ENCODE measurements at regions not wholly inside any gene's neighbourhood (a gene's known extent, or its start where the extent isn't known, plus 50 kb on each side); places are given as distances from the start of the nearest gene placed in this dataset.

GRCh38 chr2:185510060-185510459 lies 228.5 kb upstream of the FSIP2 start:
- H3K14ac ChIP-seq (ENCODE audit: insufficient read depth, low read length): no peak overlapping the region
- H2AFZ ChIP-seq (ENCODE audit: low read length): no peak overlapping the region
- H3K23me2 ChIP-seq (ENCODE audit: insufficient read length, low read depth, low read length, poor library complexity, severe bottlenecking): no peaks in the 10 kb centered on the region
- no peak overlapping the region for H4K5ac ChIP-seq (ENCODE audit: insufficient read length, low read depth, low read length)
- no peak overlapping the region for H4K8ac ChIP-seq (replicated peaks; ENCODE audit: insufficient read length, low read depth, low read length)
- H4K91ac ChIP-seq (ENCODE audit: insufficient read length, low read depth, low read length): no peak overlapping the region
- H3K27me3 ChIP-seq (ENCODE audit: insufficient read depth, low read length): no peaks in the 10 kb centered on the region
- Mint-ChIP-seq H3K36me3 (ENCODE audit: insufficient read depth in 1 of 3, low read depth in 3 of 3) (peaks cover 17 to 34% (median 21%) of the 10 kb centered on the region in 3 experiments), H3K4me3 (no peak overlapping the region), H3K27ac (no peak overlapping the region), H3K9me3 (peaks cover 23 to 33% of the 10 kb centered on the region in 2 experiments), H3K4me1 (no peaks in the 10 kb centered on the region), H3K27me3 (ENCODE audit: low read depth) (no peaks in the 10 kb centered on the region)
- H3K9me3 ChIP-seq (ENCODE audit: control insufficient read depth, low read depth, low read length): peaks cover 6% of the 10 kb centered on the region
- H3K56ac ChIP-seq (ENCODE audit: insufficient read length, low read depth, low read length): no peak overlapping the region
- no peak overlapping the region for H3K27ac ChIP-seq (ENCODE audit: insufficient read length, low read depth, low read length)
- no peak overlapping the region for H3K4me2 ChIP-seq (ENCODE audit: insufficient read depth, insufficient read length, low read length)
- WGBS (ENCODE audit: extremely low coverage, insufficient read length, low lambda C conversion rate): no CpG with 5 or more reads among the region's 3 CpGs
- H3K4ac ChIP-seq (ENCODE audit: low read depth, low read length): no peak overlapping the region
- TF ChIP-seq, protein P1, sequence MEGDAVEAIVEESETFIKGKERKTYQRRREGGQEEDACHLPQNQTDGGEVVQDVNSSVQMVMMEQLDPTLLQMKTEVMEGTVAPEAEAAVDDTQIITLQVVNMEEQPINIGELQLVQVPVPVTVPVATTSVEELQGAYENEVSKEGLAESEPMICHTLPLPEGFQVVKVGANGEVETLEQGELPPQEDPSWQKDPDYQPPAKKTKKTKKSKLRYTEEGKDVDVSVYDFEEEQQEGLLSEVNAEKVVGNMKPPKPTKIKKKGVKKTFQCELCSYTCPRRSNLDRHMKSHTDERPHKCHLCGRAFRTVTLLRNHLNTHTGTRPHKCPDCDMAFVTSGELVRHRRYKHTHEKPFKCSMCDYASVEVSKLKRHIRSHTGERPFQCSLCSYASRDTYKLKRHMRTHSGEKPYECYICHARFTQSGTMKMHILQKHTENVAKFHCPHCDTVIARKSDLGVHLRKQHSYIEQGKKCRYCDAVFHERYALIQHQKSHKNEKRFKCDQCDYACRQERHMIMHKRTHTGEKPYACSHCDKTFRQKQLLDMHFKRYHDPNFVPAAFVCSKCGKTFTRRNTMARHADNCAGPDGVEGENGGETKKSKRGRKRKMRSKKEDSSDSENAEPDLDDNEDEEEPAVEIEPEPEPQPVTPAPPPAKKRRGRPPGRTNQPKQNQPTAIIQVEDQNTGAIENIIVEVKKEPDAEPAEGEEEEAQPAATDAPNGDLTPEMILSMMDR (conservative IDR thresholded peaks at IDR 0.05): no peak
- H2BK12ac ChIP-seq (ENCODE audit: insufficient read length, low read depth, low read length): no peak overlapping the region
- no peak overlapping the region for H3T11ph ChIP-seq (ENCODE audit: low read length)
- no peak overlapping the region for H2BK20ac ChIP-seq (ENCODE audit: low read depth, low read length, poor library complexity, severe bottlenecking)
- no peaks in the 10 kb centered on the region for H4K20me1 ChIP-seq (ENCODE audit: control insufficient read depth, insufficient read depth, insufficient read length)
- no peak overlapping the region for H3K23ac ChIP-seq (ENCODE audit: insufficient read length, low read depth, low read length)
- no peak overlapping the region for H3K9ac ChIP-seq (ENCODE audit: extremely low read depth, insufficient read length, low read length)
- no peaks in the 10 kb centered on the region for H3K79me1 ChIP-seq (ENCODE audit: insufficient read depth, low read depth, low read length, poor library complexity, severe bottlenecking)
- no peaks in the 10 kb centered on the region for H3K79me2 ChIP-seq (ENCODE audit: insufficient read depth, low read length)
- H2BK15ac ChIP-seq (ENCODE audit: low read depth, low read length): no peak overlapping the region
- no peaks in the 10 kb centered on the region for H3K4me1 ChIP-seq (ENCODE audit: insufficient read depth, low read length)
- DNase-seq: no peak
- H2BK120ac ChIP-seq (ENCODE audit: low read depth, low read length, poor library complexity, severe bottlenecking): no peak overlapping the region
- no peak overlapping the region for H3K18ac ChIP-seq (ENCODE audit: insufficient read length, low read depth, low read length)
- no peak overlapping the region for H2BK5ac ChIP-seq (ENCODE audit: insufficient read length, low read length)
- no peak overlapping the region for H2AK5ac ChIP-seq (ENCODE audit: insufficient read length, low read length)

Data from H9 (cell line).